ENCODE measurements at regions not wholly inside any gene's neighbourhood (a gene's known extent, or its start where the extent isn't known, plus 50 kb on each side); places are given as distances from the start of the nearest gene placed in this dataset.

- DNase-seq (peak; percentile 22 to 62), ATAC-seq (peak; percentile 21 to 77 (median 63))
- peaks cover 0 to 2% (median 0%) of the 10 kb centered on the region in 3 donors for H3K27me3 ChIP-seq (ENCODE audit: insufficient read depth in 3 of 3, low read length in 2 of 3)
- H3K4me1 ChIP-seq: no peaks in the 10 kb centered on the region
- H3K27ac ChIP-seq: no peak overlapping the region
- H3K4me3 ChIP-seq: no peak overlapping the region
- WGBS, 3 donors: 41 to 51% (median 41%) methylated on average over 3 of the region's 3 CpGs
- TF ChIP-seq CTCF (IDR thresholded peaks at IDR 0.05): no peak
- H3K36me3 ChIP-seq (ENCODE audit: insufficient read depth in 1 of 2, low read depth in 1 of 2): no peaks in the 10 kb centered on the region
- intact Hi-C loops (cut with DNase I): no loop called here
- peaks cover 6% of the 10 kb centered on the region for H3K9me3 ChIP-seq
Measured at GRCh38 chr1:78226784-78227183, 181.0 kb downstream of the GIPC2 start.

- intact Hi-C loops (cut with DNase I): no loop called here
- ATAC-seq (no peak), DNase-seq (no peak)
- Histone ChIP-seq H3K27me3 (ENCODE audit: insufficient read depth in 3 of 3, low read length in 2 of 3) (peaks cover 0 to 2% (median 0%) of the 10 kb centered on the region in 3 donors), H3K4me1 (no peaks in the 10 kb centered on the region), H3K4me3 (no peak overlapping the region), H3K9me3 (peaks cover 6% of the 10 kb centered on the region), H3K27ac (no peak overlapping the region), H3K36me3 (ENCODE audit: insufficient read depth in 1 of 2, low read depth in 1 of 2) (no peaks in the 10 kb centered on the region)
- 69 to 77% (median 72%) methylated on average over 6 of the region's 6 CpGs for WGBS, 3 donors
- no peak for TF ChIP-seq CTCF (IDR thresholded peaks at IDR 0.05)
Measured at GRCh38 chr1:78227705-78228635, 182.2 kb downstream of the GIPC2 start.

- Histone ChIP-seq H3K27ac (no peak overlapping the region), H3K4me3 (no peak overlapping the region), H3K9me3 (peaks cover 6% of the 10 kb centered on the region), H3K4me1 (no peaks in the 10 kb centered on the region), H3K27me3 (ENCODE audit: insufficient read depth in 3 of 3, low read length in 2 of 3) (peaks cover 0 to 2% (median 0%) of the 10 kb centered on the region in 3 donors), H3K36me3 (ENCODE audit: insufficient read depth in 1 of 2, low read depth in 1 of 2) (no peaks in the 10 kb centered on the region)
- WGBS, 3 donors: 33 to 40% (median 38%) methylated on average over 3 of the region's 3 CpGs
- intact Hi-C loops (cut with DNase I): no loop called here
- peak in 3 of 4 donors; percentile 67 to 74 (median 68) for ATAC-seq
- DNase-seq: no peak
- no peak for TF ChIP-seq CTCF (IDR thresholded peaks at IDR 0.05)
Measured at GRCh38 chr1:78229344-78229743, 183.6 kb downstream of the GIPC2 start.

GRCh38 chr1:78231477-78231876 is 185.7 kb downstream of the GIPC2 start:
- ATAC-seq (no peak), DNase-seq (no peak)
- H3K9me3 ChIP-seq: peaks cover 6% of the 10 kb centered on the region
- no peak for TF ChIP-seq CTCF (IDR thresholded peaks at IDR 0.05)
- intact Hi-C loops (cut with DNase I): no loop called here
- H3K4me3 ChIP-seq: no peak overlapping the region
- H3K36me3 ChIP-seq (ENCODE audit: insufficient read depth in 1 of 2, low read depth in 1 of 2): no peaks in the 10 kb centered on the region
- H3K27ac ChIP-seq: no peak overlapping the region
- no peaks in the 10 kb centered on the region for H3K4me1 ChIP-seq
- WGBS, 3 donors: 71 to 89% (median 79%) methylated on average over 3 of the region's 3 CpGs
- peaks cover 0 to 2% (median 0%) of the 10 kb centered on the region in 3 donors for H3K27me3 ChIP-seq (ENCODE audit: insufficient read depth in 3 of 3, low read length in 2 of 3)

All from psoas muscle (tissue), 7 donors.